ENCODE measurements at regions not wholly inside any gene's neighbourhood (a gene's known extent, or its start where the extent isn't known, plus 50 kb on each side); places are given as distances from the start of the nearest gene placed in this dataset.

GRCh38 chr13:50686551-50686950 is 156.9 kb downstream of the DLEU7 start:
- no peak for TF ChIP-seq KLF7 (tag by site-specific recombination; IDR thresholded peaks at IDR 0.05; ENCODE audit: borderline replicate concordance)
- TF ChIP-seq SALL2 (tag by site-specific recombination; IDR thresholded peaks at IDR 0.05; ENCODE audit: borderline replicate concordance): no peak
- no peak for TF ChIP-seq ZNF837 (tag by site-specific recombination; IDR thresholded peaks at IDR 0.05)
- no peak for TF ChIP-seq ZNF624 (tag by site-specific recombination; IDR thresholded peaks at IDR 0.05)
- TF ChIP-seq ZNF37A (tag by site-specific recombination; IDR thresholded peaks at IDR 0.05): no peak
- no peak for TF ChIP-seq ZNF501 (tag by site-specific recombination; IDR thresholded peaks at IDR 0.05)
- TF ChIP-seq SCRT1 (tag by site-specific recombination; IDR thresholded peaks at IDR 0.05; ENCODE audit: borderline replicate concordance): no peak
- TF ChIP-seq ZNF26 (tag by site-specific recombination; IDR thresholded peaks at IDR 0.05): no peak
- TF ChIP-seq INSM2 (tag by site-specific recombination; IDR thresholded peaks at IDR 0.05): no peak
- no peak for TF ChIP-seq ZNF677 (tag by site-specific recombination; IDR thresholded peaks at IDR 0.05)
- TF ChIP-seq KLF8 (tag by site-specific recombination; IDR thresholded peaks at IDR 0.05): no peak
- TF ChIP-seq ZNF571 (tag by site-specific recombination; IDR thresholded peaks at IDR 0.05): no peak
- TF ChIP-seq ZNF600 (tag by site-specific recombination; IDR thresholded peaks at IDR 0.05): no peak
- TF ChIP-seq ZFHX2 (tag by site-specific recombination; conservative IDR thresholded peaks at IDR 0.05): no peak
- no peak for TF ChIP-seq ZNF416 (tag by site-specific recombination; IDR thresholded peaks at IDR 0.05)
- TF ChIP-seq ZNF157 (tag by site-specific recombination; IDR thresholded peaks at IDR 0.05): no peak
- no peak for TF ChIP-seq ZNF560 (tag by site-specific recombination; IDR thresholded peaks at IDR 0.05; ENCODE audit: borderline replicate concordance)
- peaks cover 5% of the 10 kb centered on the region; the same call in 1 of the 2 replicates for H3K4me1 ChIP-seq (ENCODE audit: control insufficient read depth, insufficient read depth, low read length)
- H3K36me3 ChIP-seq (ENCODE audit: control insufficient read depth in 2 of 2, insufficient read depth in 1 of 2, low read length in 2 of 2): no peaks in the 10 kb centered on the region
- no peak overlapping the region for H3K4me3 ChIP-seq (ENCODE audit: low read depth, low read length)
- no peak overlapping the region for H3K27ac ChIP-seq (ENCODE audit: extremely low read depth, low read depth, low read length)
- H3K9me3 ChIP-seq (ENCODE audit: control insufficient read depth, insufficient read depth, low read depth, low read length): no peaks in the 10 kb centered on the region
- ChIA-PET POLR2A (no interaction called here), CTCF (no interaction called here)

GRCh38 chr13:50687545-50687944 is 155.9 kb downstream of the DLEU7 start:
- POLR2A ChIA-PET: no interaction called here
- no peaks in the 10 kb centered on the region for H3K9me3 ChIP-seq (ENCODE audit: control insufficient read depth, insufficient read depth, low read depth, low read length)
- H3K36me3 ChIP-seq (ENCODE audit: control insufficient read depth in 2 of 2, insufficient read depth in 1 of 2, low read length in 2 of 2): no peaks in the 10 kb centered on the region
- H3K4me1 ChIP-seq (ENCODE audit: control insufficient read depth, insufficient read depth, low read length): peaks cover 7% of the 10 kb centered on the region
- H3K4me3 ChIP-seq (ENCODE audit: low read depth, low read length): no peak overlapping the region
- no peak overlapping the region for H3K27ac ChIP-seq (ENCODE audit: extremely low read depth, low read depth, low read length)
- CTCF ChIA-PET: no interaction called here
- TF ChIP-seq ZNF549 (tag by site-specific recombination; IDR thresholded peaks at IDR 0.05) (no peak), ZNF138 (tag by site-specific recombination; IDR thresholded peaks at IDR 0.05; ENCODE audit: borderline replicate concordance) (no peak), ZXDB (tag by site-specific recombination; IDR thresholded peaks at IDR 0.05) (no peak), ZNF19 (tag by site-specific recombination; IDR thresholded peaks at IDR 0.05; ENCODE audit: low read depth) (no peak), TSHZ1 (tag by site-specific recombination; IDR thresholded peaks at IDR 0.05; ENCODE audit: borderline replicate concordance) (no peak), YY2 (tag by site-specific recombination; IDR thresholded peaks at IDR 0.05) (no peak), REST (tag by site-specific recombination; IDR thresholded peaks at IDR 0.05) (no peak), SP3 (tag by site-specific recombination; IDR thresholded peaks at IDR 0.05) (no peak), FEZF1 (tag by site-specific recombination; IDR thresholded peaks at IDR 0.05) (no peak), ZFHX2 (tag by site-specific recombination; conservative IDR thresholded peaks at IDR 0.05) (no peak), GLI2 (tag by site-specific recombination; IDR thresholded peaks at IDR 0.05; ENCODE audit: borderline replicate concordance, low read depth) (no peak), ZBTB7A (tag by site-specific recombination; IDR thresholded peaks at IDR 0.05; ENCODE audit: low read depth) (no peak)

Measured in HEK293 (cell line).